A673 (cell line): ENCODE measurements at regions not wholly inside any gene's neighbourhood (a gene's known extent, or its start where the extent isn't known, plus 50 kb on each side); places are given as distances from the start of the nearest gene placed in this dataset.

Source experiments
- EZH2 ChIP-seq: fragments of 200-600 bp; sonication (generic); IDR thresholded peaks from 2 replicates; pipeline ENCODE4 v1.6.1; 2017; ENCODE audit warnings: borderline replicate concordance, low read depth, mild to moderate bottlenecking, mixed read lengths, antibody characterized with exemption, low read length; ENCODE audit not compliant: poor library complexity, severe bottlenecking
- TF ChIP-seq, protein P1 (sequence below): fragments of 300-800, 200-600 bp; sonication (generic); conservative IDR thresholded peaks from 2 replicates; pipeline ENCODE4 v1.5.1; 2017; ENCODE audit warnings: low read depth, mild to moderate bottlenecking, antibody characterized with exemption, low read length, moderate library complexity, mixed read lengths

DNA sequence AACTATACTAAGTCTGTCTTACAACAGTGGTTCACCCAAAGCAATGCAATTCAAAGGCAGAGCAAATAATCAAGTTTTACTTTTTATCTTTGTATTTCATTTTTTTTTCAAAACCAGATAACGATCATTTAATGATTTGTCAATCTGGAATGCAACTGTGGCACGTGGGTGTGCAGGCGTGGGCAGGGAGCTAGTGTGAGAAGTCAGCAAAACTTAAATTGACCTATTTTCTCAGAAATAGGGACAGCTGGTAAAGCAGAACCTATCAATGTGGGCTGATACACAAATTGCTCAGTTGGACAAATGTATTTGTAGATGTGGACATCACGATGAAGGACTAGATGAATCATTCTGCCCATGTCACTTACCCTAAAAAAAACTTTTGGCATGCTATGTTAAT lies 105.6 kb downstream of the CBLL2 start:
- TF ChIP-seq, protein P1, sequence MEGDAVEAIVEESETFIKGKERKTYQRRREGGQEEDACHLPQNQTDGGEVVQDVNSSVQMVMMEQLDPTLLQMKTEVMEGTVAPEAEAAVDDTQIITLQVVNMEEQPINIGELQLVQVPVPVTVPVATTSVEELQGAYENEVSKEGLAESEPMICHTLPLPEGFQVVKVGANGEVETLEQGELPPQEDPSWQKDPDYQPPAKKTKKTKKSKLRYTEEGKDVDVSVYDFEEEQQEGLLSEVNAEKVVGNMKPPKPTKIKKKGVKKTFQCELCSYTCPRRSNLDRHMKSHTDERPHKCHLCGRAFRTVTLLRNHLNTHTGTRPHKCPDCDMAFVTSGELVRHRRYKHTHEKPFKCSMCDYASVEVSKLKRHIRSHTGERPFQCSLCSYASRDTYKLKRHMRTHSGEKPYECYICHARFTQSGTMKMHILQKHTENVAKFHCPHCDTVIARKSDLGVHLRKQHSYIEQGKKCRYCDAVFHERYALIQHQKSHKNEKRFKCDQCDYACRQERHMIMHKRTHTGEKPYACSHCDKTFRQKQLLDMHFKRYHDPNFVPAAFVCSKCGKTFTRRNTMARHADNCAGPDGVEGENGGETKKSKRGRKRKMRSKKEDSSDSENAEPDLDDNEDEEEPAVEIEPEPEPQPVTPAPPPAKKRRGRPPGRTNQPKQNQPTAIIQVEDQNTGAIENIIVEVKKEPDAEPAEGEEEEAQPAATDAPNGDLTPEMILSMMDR, result no peak
- TF ChIP-seq EZH2, result no peak
